GM12878 (cell line): ENCODE measurements at regions not wholly inside any gene's neighbourhood (a gene's known extent, or its start where the extent isn't known, plus 50 kb on each side); places are given as distances from the start of the nearest gene placed in this dataset.

Source experiments
- ATAC-seq: fragments of 200-7000 bp; cut with Tn5 transposase; 3 replicates; pipeline ENCODE4 v1.9.1; 2020; ENCODE audit warnings: mild to moderate bottlenecking, moderate library complexity
- BruUV-seq: library from RNA; stranded (reverse); fragments of 400-500 nt; replicated peaks from 2 replicates; lab custom pipeline; 2021; lab: Mats Ljungman, UMichigan
- CTCF ChIA-PET: fragments of 300-600 bp; sonication (Branson Sonifier 250); formaldehyde crosslinking; extraction: SDS; loops from one replicate; lab custom pipeline; 2021; ENCODE audit warnings: inconsistent platforms; lab: Yijun Ruan, JAX
- POLR2A ChIA-PET: fragments of 350-600 bp; formaldehyde crosslinking; extraction: SDS; loops from one replicate; lab custom pipeline; 2021; ENCODE audit warnings: inconsistent platforms; lab: Charles Lee
- RAD21 ChIA-PET: fragments of 300-600 bp; sonication (Branson Sonifier 250); formaldehyde crosslinking; loops from one replicate; lab custom pipeline; 2023; ENCODE audit warnings: antibody characterized with exemption; ENCODE audit not compliant: unreplicated experiment; lab: Charles Lee
- SMC1A ChIA-PET: fragments of 300-600 bp; sonication (Branson Sonifier 250); formaldehyde crosslinking; loops from one replicate; lab custom pipeline; 2023; ENCODE audit not compliant: unreplicated experiment, uncharacterized antibody; lab: Charles Lee
- DNase-seq: peaks from one replicate; pipeline ENCODE4 v3.0.0-alpha.2; 2011; ENCODE audit warnings: low read depth, low spot score
- FAIRE-seq: peaks from 3 replicates; lab custom pipeline; 2011; peaks lifted over from hg19 to GRCh38; lab: Jason Lieb, UNC
- H2AFZ ChIP-seq: 2 replicates; pipeline ENCODE4 v1.6.0; 2011; ENCODE audit warnings: low read depth, low read length, control low read depth; ENCODE audit not compliant: control insufficient read depth
- H3K27ac ChIP-seq: 2 replicates; pipeline ENCODE4 v1.5.1; 2011; ENCODE audit warnings: control low read depth; ENCODE audit not compliant: control insufficient read depth, insufficient read depth
- H3K27me3 ChIP-seq, 2 experiments: replicated peaks in 1 of 2; 2 replicates each; pipeline versions ENCODE4 v1.6.0 to v1.6.1; 2011; ENCODE audit warnings: low read length in 1 of 2; ENCODE audit not compliant: control insufficient read depth in 2 of 2, insufficient read depth in 2 of 2
- H3K36me3 ChIP-seq, 2 experiments: 2 replicates each; pipeline ENCODE4 v1.5.1; 2011; ENCODE audit warnings: low read length in 1 of 2; ENCODE audit not compliant: control insufficient read depth in 2 of 2, insufficient read depth in 2 of 2
- H3K4me1 ChIP-seq: 2 replicates; pipeline ENCODE4 v1.6.1; 2011; ENCODE audit warnings: mild to moderate bottlenecking, low read length, moderate library complexity, mixed read lengths; ENCODE audit not compliant: control insufficient read depth, insufficient read depth
- H3K4me2 ChIP-seq: 2 replicates; pipeline ENCODE4 v1.6.0; 2011; ENCODE audit warnings: control low read depth; ENCODE audit not compliant: control insufficient read depth, insufficient read depth
- H3K4me3 ChIP-seq: fragments of 200-600 bp; sonication (generic); 2 replicates; pipeline ENCODE4 v1.5.1; 2016
- H3K79me2 ChIP-seq: 2 replicates; pipeline ENCODE4 v1.6.0; 2011; ENCODE audit warnings: low read length; ENCODE audit not compliant: control insufficient read depth, insufficient read depth
- H3K9ac ChIP-seq: 2 replicates; pipeline ENCODE4 v1.8.0; 2011; ENCODE audit warnings: low read length, control low read depth, mixed read lengths; ENCODE audit not compliant: control insufficient read depth, insufficient read depth
- H3K9me3 ChIP-seq: replicated peaks from 3 replicates; pipeline ENCODE4 v1.5.1; 2011; ENCODE audit warnings: mild to moderate bottlenecking, low read length; ENCODE audit not compliant: control insufficient read depth, insufficient read depth
- H4K20me1 ChIP-seq: 2 replicates; pipeline ENCODE4 v1.6.0; 2011; ENCODE audit not compliant: control insufficient read depth, insufficient read depth
- BCL11A ChIP-seq: IDR thresholded peaks from 2 replicates; pipeline ENCODE4 v1.6.1; 2011; ENCODE audit warnings: low read depth, low read length
- CBFB ChIP-seq: IDR thresholded peaks from 2 replicates; pipeline ENCODE4 v1.6.1; 2016; ENCODE audit warnings: antibody characterized with exemption, low read depth
- EP300 ChIP-seq, 2 experiments: fragments of 150-350 bp in 1 of 2; IDR thresholded peaks; 2 replicates each; pipeline ENCODE4 v1.6.1; 2011 to 2012; ENCODE audit warnings: low read depth in 2 of 2, low read length in 2 of 2, borderline replicate concordance in 1 of 2, improper control_type of control experiment in 1 of 2, inconsistent platforms in 1 of 2; ENCODE audit not compliant: control insufficient read depth in 1 of 2
- FOXM1 ChIP-seq: IDR thresholded peaks from 2 replicates; pipeline ENCODE4 v1.6.1; 2012; ENCODE audit warnings: low read depth, mild to moderate bottlenecking, inconsistent platforms, low read length, moderate library complexity
- JUNB ChIP-seq: IDR thresholded peaks from 2 replicates; pipeline ENCODE4 v1.6.1; 2016; ENCODE audit warnings: antibody characterized with exemption, mild to moderate bottlenecking
- MEF2A ChIP-seq: IDR thresholded peaks from 2 replicates; pipeline ENCODE4 v1.6.1; 2011; ENCODE audit warnings: low read depth, mild to moderate bottlenecking, low read length, moderate library complexity; ENCODE audit not compliant: insufficient read depth
- NFIC ChIP-seq: IDR thresholded peaks from 2 replicates; pipeline ENCODE4 v1.6.1; 2012; ENCODE audit warnings: low read depth, mild to moderate bottlenecking, inconsistent platforms, low read length, moderate library complexity
- NFXL1 ChIP-seq: fragments of 450-650 bp; IDR thresholded peaks from 2 replicates; pipeline ENCODE4 v1.6.1; 2017; ENCODE audit warnings: antibody characterized with exemption, mild to moderate bottlenecking, borderline replicate concordance
- SREBF1 ChIP-seq: IDR thresholded peaks from 2 replicates; pipeline ENCODE4 v1.6.1; 2012; ENCODE audit warnings: mild to moderate bottlenecking, low read length
- TCF3 ChIP-seq: IDR thresholded peaks from 2 replicates; pipeline ENCODE4 v1.6.1; 2012; ENCODE audit warnings: low read depth, mild to moderate bottlenecking, low read length, borderline replicate concordance; ENCODE audit not compliant: insufficient read depth
- USF1 ChIP-seq: IDR thresholded peaks from 2 replicates; pipeline ENCODE4 v1.6.1; 2011; ENCODE audit warnings: borderline replicate concordance, low read depth, mild to moderate bottlenecking, moderate library complexity, mixed read lengths, low read length; ENCODE audit not compliant: insufficient read depth; ENCODE audit errors: extremely low read length
- ZNF384 ChIP-seq: IDR thresholded peaks from 2 replicates; pipeline ENCODE4 v1.6.1; 2012; ENCODE audit warnings: low read depth, mild to moderate bottlenecking, low read length, improper control_type of control experiment, borderline replicate concordance
- WGBS: methylation state at CpG from one replicate; pipeline ENCODE4 v1.1.6; 2016; ENCODE audit warnings: low lambda C conversion rate; ENCODE audit not compliant: insufficient replicate concordance, insufficient coverage; ENCODE audit errors: missing lambda C conversion rate; 5-methylcytosine and 5-hydroxymethylcytosine counted together
- in situ Hi-C: fragments of 300-500 bp; cut with MboI; formaldehyde crosslinking; loops from 9 replicates; pipeline ENCODE4 v1.14.3; 2018; ENCODE audit warnings: mixed read lengths
- intact Hi-C: fragments of 100-400 bp; cut with micrococcal nuclease; formaldehyde crosslinking; loops from one replicate; pipeline ENCODE4 v1.14.2; 2022; ENCODE audit not compliant: unreplicated experiment
- TF ChIP-seq, protein P1 (sequence below): fragments of 150-350 bp; IDR thresholded peaks from 2 replicates; pipeline ENCODE4 v1.6.1; 2016; ENCODE audit warnings: low read depth, low read length

GRCh38 chr3:111260878-111261277 is 189.3 kb downstream of the NECTIN3 start (continued):
- TF ChIP-seq NFXL1 (no peak), EP300 (IDR thresholded peaks at IDR 0.05; ENCODE audit: borderline replicate concordance in 1 of 2, control insufficient read depth in 1 of 2, low read depth in 2 of 2, low read length in 2 of 2) (no peak), NFIC (peak; percentile 25; the same call in 1 of the 2 replicates), SREBF1 (no peak), MEF2A (no peak), JUNB (peak; percentile 55), USF1 (no peak), TCF3 (no peak), CBFB (no peak), FOXM1 (no peak)

DNA sequence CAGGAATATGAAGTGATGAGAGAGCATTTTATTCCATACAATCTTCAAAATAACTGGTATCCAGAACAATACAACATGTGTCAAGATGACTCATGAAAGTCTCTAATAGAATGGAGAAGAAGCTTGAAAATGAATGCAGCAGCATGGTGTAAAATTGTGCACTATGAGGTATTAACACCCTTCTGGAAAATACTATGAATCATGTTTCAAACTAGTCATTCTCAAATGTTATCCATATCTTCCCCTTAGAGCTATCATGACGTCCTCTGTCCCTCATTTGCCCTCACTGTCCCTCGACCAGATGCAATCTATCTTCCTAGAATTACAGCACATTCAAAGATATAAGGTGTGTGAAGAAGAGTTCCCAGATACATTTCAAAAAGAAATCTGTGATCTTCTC is 198.2 kb downstream of the NECTIN3 start:
- H3K36me3 ChIP-seq, result no peaks in the 10 kb centered on the region
- WGBS, result 0% methylated on average over 2 of the region's 2 CpGs
- no peak overlapping the region for H3K4me2 ChIP-seq
- ChIA-PET POLR2A (no interaction called here), SMC1A (interaction anchor here (1.2 kb wide), 1 partner anchor 12 kb away, joined by 4 read pairs; no protein-coding TSS in a partner anchor), CTCF (no interaction called here), RAD21 (no interaction called here)
- H3K27ac ChIP-seq, result no peak overlapping the region
- intact Hi-C loops (no loop called here), in situ Hi-C loops (no loop called here)
- BruUV-seq, result no TSS peak
- no peaks in the 10 kb centered on the region for H4K20me1 ChIP-seq
- no peaks in the 10 kb centered on the region for H3K9me3 ChIP-seq
- no peaks in the 10 kb centered on the region for H3K4me1 ChIP-seq
- ATAC-seq, result no peak
- no peak overlapping the region for H3K4me3 ChIP-seq
- H3K27me3 ChIP-seq, result no peaks in the 10 kb centered on the region
- H3K9ac ChIP-seq, result no peak overlapping the region
- TF ChIP-seq ZNF384 (no peak), NFXL1 (no peak), BCL11A (no peak), JUNB (no peak)
- TF ChIP-seq, protein P1, sequence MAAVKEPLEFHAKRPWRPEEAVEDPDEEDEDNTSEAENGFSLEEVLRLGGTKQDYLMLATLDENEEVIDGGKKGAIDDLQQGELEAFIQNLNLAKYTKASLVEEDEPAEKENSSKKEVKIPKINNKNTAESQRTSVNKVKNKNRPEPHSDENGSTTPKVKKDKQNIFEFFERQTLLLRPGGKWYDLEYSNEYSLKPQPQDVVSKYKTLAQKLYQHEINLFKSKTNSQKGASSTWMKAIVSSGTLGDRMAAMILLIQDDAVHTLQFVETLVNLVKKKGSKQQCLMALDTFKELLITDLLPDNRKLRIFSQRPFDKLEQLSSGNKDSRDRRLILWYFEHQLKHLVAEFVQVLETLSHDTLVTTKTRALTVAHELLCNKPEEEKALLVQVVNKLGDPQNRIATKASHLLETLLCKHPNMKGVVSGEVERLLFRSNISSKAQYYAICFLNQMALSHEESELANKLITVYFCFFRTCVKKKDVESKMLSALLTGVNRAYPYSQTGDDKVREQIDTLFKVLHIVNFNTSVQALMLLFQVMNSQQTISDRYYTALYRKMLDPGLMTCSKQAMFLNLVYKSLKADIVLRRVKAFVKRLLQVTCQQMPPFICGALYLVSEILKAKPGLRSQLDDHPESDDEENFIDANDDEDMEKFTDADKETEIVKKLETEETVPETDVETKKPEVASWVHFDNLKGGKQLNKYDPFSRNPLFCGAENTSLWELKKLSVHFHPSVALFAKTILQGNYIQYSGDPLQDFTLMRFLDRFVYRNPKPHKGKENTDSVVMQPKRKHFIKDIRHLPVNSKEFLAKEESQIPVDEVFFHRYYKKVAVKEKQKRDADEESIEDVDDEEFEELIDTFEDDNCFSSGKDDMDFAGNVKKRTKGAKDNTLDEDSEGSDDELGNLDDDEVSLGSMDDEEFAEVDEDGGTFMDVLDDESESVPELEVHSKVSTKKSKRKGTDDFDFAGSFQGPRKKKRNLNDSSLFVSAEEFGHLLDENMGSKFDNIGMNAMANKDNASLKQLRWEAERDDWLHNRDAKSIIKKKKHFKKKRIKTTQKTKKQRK, result no peak
- FAIRE-seq, result no peak
- DNase-seq, result no peak
- no peaks in the 10 kb centered on the region for H3K79me2 ChIP-seq
- no peak overlapping the region for H2AFZ ChIP-seq
